ENCODE measurements at regions not wholly inside any gene's neighbourhood (a gene's known extent, or its start where the extent isn't known, plus 50 kb on each side); places are given as distances from the start of the nearest gene placed in this dataset.

- TF ChIP-seq EZH2 (IDR thresholded peaks at IDR 0.05; ENCODE audit: borderline replicate concordance, low read depth, low read length, poor library complexity, severe bottlenecking), result no peak
- TF ChIP-seq, protein P1, sequence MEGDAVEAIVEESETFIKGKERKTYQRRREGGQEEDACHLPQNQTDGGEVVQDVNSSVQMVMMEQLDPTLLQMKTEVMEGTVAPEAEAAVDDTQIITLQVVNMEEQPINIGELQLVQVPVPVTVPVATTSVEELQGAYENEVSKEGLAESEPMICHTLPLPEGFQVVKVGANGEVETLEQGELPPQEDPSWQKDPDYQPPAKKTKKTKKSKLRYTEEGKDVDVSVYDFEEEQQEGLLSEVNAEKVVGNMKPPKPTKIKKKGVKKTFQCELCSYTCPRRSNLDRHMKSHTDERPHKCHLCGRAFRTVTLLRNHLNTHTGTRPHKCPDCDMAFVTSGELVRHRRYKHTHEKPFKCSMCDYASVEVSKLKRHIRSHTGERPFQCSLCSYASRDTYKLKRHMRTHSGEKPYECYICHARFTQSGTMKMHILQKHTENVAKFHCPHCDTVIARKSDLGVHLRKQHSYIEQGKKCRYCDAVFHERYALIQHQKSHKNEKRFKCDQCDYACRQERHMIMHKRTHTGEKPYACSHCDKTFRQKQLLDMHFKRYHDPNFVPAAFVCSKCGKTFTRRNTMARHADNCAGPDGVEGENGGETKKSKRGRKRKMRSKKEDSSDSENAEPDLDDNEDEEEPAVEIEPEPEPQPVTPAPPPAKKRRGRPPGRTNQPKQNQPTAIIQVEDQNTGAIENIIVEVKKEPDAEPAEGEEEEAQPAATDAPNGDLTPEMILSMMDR (conservative IDR thresholded peaks at IDR 0.05; ENCODE audit: low read depth, low read length), result no peak
Measured at GRCh38 chr20:57968120-57968519, 258.3 kb upstream of the PMEPA1 start.
